ENCODE measurements at regions not wholly inside any gene's neighbourhood (a gene's known extent, or its start where the extent isn't known, plus 50 kb on each side); places are given as distances from the start of the nearest gene placed in this dataset.

DNA sequence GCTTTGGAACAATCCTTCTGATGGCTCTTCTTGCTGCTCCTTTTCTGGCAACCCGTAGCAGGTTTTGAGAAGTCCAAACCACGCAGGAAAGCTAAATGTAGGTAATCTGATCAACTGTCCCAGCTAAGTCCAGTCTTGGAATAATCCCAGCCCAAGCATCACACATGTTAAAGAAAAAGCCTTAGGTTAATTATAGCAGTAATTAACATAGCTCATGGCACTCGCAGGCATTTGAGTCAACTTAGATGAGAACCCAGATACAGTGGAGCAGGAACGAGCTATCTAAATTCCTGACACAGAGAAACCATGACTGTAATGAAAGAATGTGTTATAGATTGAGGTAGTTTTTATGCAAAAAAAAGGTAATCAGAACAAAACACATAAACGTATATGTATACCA is 844.8 kb downstream of the CDH9 start:
- H3K27ac ChIP-seq (ENCODE audit: insufficient read depth, low read length), result no peak overlapping the region
- H2AK9ac ChIP-seq (replicated peaks; ENCODE audit: low read depth, low read length, poor library complexity), result no peak overlapping the region
- no peak overlapping the region for H3K14ac ChIP-seq (replicated peaks; ENCODE audit: low read depth, low read length)
- H3K4ac ChIP-seq (ENCODE audit: low read depth, low read length), result no peak overlapping the region
- dilution Hi-C loops (cut with HindIII; ENCODE audit: low sequenced_read_pairs, unreplicated experiment) (no loop called here), intact Hi-C loops (cut with micrococcal nuclease) (no loop called here), in situ Hi-C loops (cut with MboI; ENCODE audit: low sequenced_read_pairs) (no loop called here)
- H3K4me2 ChIP-seq (ENCODE audit: low read depth, low read length), result no peak overlapping the region
- no peak overlapping the region for H3K4me3 ChIP-seq (ENCODE audit: insufficient read depth, low read depth, low read length)
- H3K36me3 ChIP-seq (ENCODE audit: control insufficient read depth, insufficient read depth, low read length), result no peaks in the 10 kb centered on the region
- H2BK120ac ChIP-seq (ENCODE audit: low read depth, low read length), result no peak overlapping the region
- CTCF ChIA-PET, result no interaction called here
- H3K9me1 ChIP-seq (ENCODE audit: insufficient read depth, low read length), result no peaks in the 10 kb centered on the region
- H3K79me1 ChIP-seq (ENCODE audit: low read depth in 1 of 2, low read length in 2 of 2), result no peaks in the 10 kb centered on the region
- no peak overlapping the region for H2BK15ac ChIP-seq (ENCODE audit: low read depth, low read length)
- no peak overlapping the region for H2BK20ac ChIP-seq (ENCODE audit: low read depth, low read length)
- no peak overlapping the region for H3K9ac ChIP-seq (ENCODE audit: low read depth, low read length)
- no peak overlapping the region for H4K8ac ChIP-seq (ENCODE audit: low read depth in 2 of 2, low read length in 2 of 2)
- no peak overlapping the region for H4K5ac ChIP-seq (ENCODE audit: low read depth, low read length)
- H4K91ac ChIP-seq (ENCODE audit: insufficient read depth, low read depth, low read length), result no peak overlapping the region
- POLR2A ChIA-PET (ENCODE audit: unreplicated experiment), result no interaction called here
- no peak overlapping the region for H3K18ac ChIP-seq (ENCODE audit: low read depth, low read length)
- DNase-seq, result no peak
- no CpG with 5 or more reads among the region's 5 CpGs for WGBS, 2 experiments (ENCODE audit: extremely low coverage in 2 of 2, insufficient read length in 1 of 2)
- H2AK5ac ChIP-seq (ENCODE audit: low read depth, low read length), result no peak overlapping the region
- H2AFZ ChIP-seq (replicated peaks; ENCODE audit: low read length, poor library complexity), result no peak overlapping the region
- no TSS peak for BruUV-seq (replicated peaks)
- no peaks in the 10 kb centered on the region for H3K27me3 ChIP-seq (ENCODE audit: control insufficient read depth, insufficient read depth, low read length)
- H4K20me1 ChIP-seq (ENCODE audit: insufficient read depth, low read length), result no peaks in the 10 kb centered on the region
- H3K56ac ChIP-seq (ENCODE audit: extremely low read depth, insufficient read depth, low read length), result no peak overlapping the region
- H3K9me3 ChIP-seq (ENCODE audit: control insufficient read depth, insufficient read depth, low read length), result peaks cover 2% of the 10 kb centered on the region; the same call in 1 of the 2 replicates
- H2BK5ac ChIP-seq (ENCODE audit: low read depth, low read length, poor library complexity, severe bottlenecking), result no peak overlapping the region
- no peak for TF ChIP-seq BHLHE40 (IDR thresholded peaks at IDR 0.05; ENCODE audit: low read depth, low read length)
- no peak for TF ChIP-seq SMC3 (IDR thresholded peaks at IDR 0.05; ENCODE audit: low read depth, low read length)
- no peak for TF ChIP-seq CTCF (conservative IDR thresholded peaks at IDR 0.05; ENCODE audit: low read depth, low read length)
- TF ChIP-seq RFX5 (IDR thresholded peaks at IDR 0.05; ENCODE audit: low read depth, low read length), result no peak
- no peak for TF ChIP-seq MAZ (IDR thresholded peaks at IDR 0.05; ENCODE audit: borderline replicate concordance, low read depth, low read length)
- TF ChIP-seq NFE2L2 (IDR thresholded peaks at IDR 0.05; ENCODE audit: low read depth, low read length), result no peak
- no peak for TF ChIP-seq FOS (IDR thresholded peaks at IDR 0.05; ENCODE audit: low read depth, low read length)
- TF ChIP-seq CHD1 (IDR thresholded peaks at IDR 0.05; ENCODE audit: low read depth, low read length), result no peak
- TF ChIP-seq, protein P1, sequence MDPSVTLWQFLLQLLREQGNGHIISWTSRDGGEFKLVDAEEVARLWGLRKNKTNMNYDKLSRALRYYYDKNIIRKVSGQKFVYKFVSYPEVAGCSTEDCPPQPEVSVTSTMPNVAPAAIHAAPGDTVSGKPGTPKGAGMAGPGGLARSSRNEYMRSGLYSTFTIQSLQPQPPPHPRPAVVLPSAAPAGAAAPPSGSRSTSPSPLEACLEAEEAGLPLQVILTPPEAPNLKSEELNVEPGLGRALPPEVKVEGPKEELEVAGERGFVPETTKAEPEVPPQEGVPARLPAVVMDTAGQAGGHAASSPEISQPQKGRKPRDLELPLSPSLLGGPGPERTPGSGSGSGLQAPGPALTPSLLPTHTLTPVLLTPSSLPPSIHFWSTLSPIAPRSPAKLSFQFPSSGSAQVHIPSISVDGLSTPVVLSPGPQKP (IDR thresholded peaks at IDR 0.05; ENCODE audit: borderline replicate concordance, low read depth, low read length), result no peak
- no peak for TF ChIP-seq POLR2A (IDR thresholded peaks at IDR 0.05; ENCODE audit: low read depth, low read length)
- no peak for TF ChIP-seq CEBPB (IDR thresholded peaks at IDR 0.05; ENCODE audit: low read depth, low read length)
- no peak for TF ChIP-seq USF2 (IDR thresholded peaks at IDR 0.05; ENCODE audit: low read depth, low read length)
- TF ChIP-seq RCOR1 (IDR thresholded peaks at IDR 0.05; ENCODE audit: insufficient replicate concordance, low read length), result no peak
- no peak for TF ChIP-seq MAFK (IDR thresholded peaks at IDR 0.05; ENCODE audit: low read depth, low read length)
- no peak for TF ChIP-seq MXI1 (IDR thresholded peaks at IDR 0.05; ENCODE audit: borderline replicate concordance, low read depth, low read length)
- no peak for TF ChIP-seq RAD21 (IDR thresholded peaks at IDR 0.05; ENCODE audit: low read length)
- H3K4me1 ChIP-seq (ENCODE audit: control insufficient read depth, insufficient read depth, low read length), result no peaks in the 10 kb centered on the region
- ATAC-seq (ENCODE audit: low read depth), result no peak
- no peak overlapping the region for H3K23ac ChIP-seq (ENCODE audit: low read depth, low read length)

Measured in IMR-90 (cell line).